ENCODE measurements at regions not wholly inside any gene's neighbourhood (a gene's known extent, or its start where the extent isn't known, plus 50 kb on each side); places are given as distances from the start of the nearest gene placed in this dataset.

GRCh38 chr12:46896680-46897079 lies 70.9 kb upstream of the SLC38A4 start:
- in situ Hi-C loops (cut with MboI) = no loop called here
- H3K4me3 ChIP-seq = no peak overlapping the region
- H3K9ac ChIP-seq (ENCODE audit: insufficient read depth in 1 of 2, low read depth in 2 of 2, low read length in 2 of 2) = no peak overlapping the region
- no TSS peak for BruUV-seq (replicated peaks)
- H3K9me1 ChIP-seq (ENCODE audit: control insufficient read depth, insufficient read depth, low read length) = no peaks in the 10 kb centered on the region
- H3K27me3 ChIP-seq (ENCODE audit: control insufficient read depth in 2 of 2, insufficient read depth in 2 of 2, low read length in 2 of 2) = no peaks in the 10 kb centered on the region; a peak in 1 of 5 replicates
- 0% methylated on average over 1 of the region's 1 CpG for WGBS (ENCODE audit: insufficient coverage, low coverage, missing lambda C conversion rate)
- no peaks in the 10 kb centered on the region for H3K4me1 ChIP-seq (replicated peaks in 1 of 2; ENCODE audit: control insufficient read depth in 2 of 2, insufficient read depth in 2 of 2, low read length in 2 of 2)
- no peak for FAIRE-seq
- ATAC-seq = no peak
- POLR2A ChIA-PET = interaction anchor here (0.6 kb wide), 1 partner anchor 68 kb away, joined by 4 read pairs; no protein-coding TSS in a partner anchor
- no peak overlapping the region for H2AFZ ChIP-seq (ENCODE audit: low read depth, low read length)
- DNase-seq (ENCODE audit: extremely low read depth in 1 of 4, low spot score in 3 of 4) = no peak
- no peaks in the 10 kb centered on the region for H3K9me3 ChIP-seq (replicated peaks; ENCODE audit: control insufficient read depth, insufficient read depth, low read depth, low read length)
- intact Hi-C loops (cut with micrococcal nuclease) = loop anchor here (1.0 kb wide), 1 partner anchor 20 kb away; no protein-coding TSS in a partner anchor
- CTCF ChIA-PET (ENCODE audit: low intra/inter-chr PET ratio) = interaction anchor here (0.7 kb wide), 1 partner anchor 9 kb away, joined by 3 read pairs; no protein-coding TSS in a partner anchor
- H3K79me2 ChIP-seq (ENCODE audit: control insufficient read depth, insufficient read depth, low read length) = no peaks in the 10 kb centered on the region
- no peak for TF ChIP-seq ATF1 (CRISPR knock-in tag; IDR thresholded peaks at IDR 0.05)
- TF ChIP-seq ATF1 (tag; IDR thresholded peaks at IDR 0.05) = no peak
- TF ChIP-seq, protein P1, sequence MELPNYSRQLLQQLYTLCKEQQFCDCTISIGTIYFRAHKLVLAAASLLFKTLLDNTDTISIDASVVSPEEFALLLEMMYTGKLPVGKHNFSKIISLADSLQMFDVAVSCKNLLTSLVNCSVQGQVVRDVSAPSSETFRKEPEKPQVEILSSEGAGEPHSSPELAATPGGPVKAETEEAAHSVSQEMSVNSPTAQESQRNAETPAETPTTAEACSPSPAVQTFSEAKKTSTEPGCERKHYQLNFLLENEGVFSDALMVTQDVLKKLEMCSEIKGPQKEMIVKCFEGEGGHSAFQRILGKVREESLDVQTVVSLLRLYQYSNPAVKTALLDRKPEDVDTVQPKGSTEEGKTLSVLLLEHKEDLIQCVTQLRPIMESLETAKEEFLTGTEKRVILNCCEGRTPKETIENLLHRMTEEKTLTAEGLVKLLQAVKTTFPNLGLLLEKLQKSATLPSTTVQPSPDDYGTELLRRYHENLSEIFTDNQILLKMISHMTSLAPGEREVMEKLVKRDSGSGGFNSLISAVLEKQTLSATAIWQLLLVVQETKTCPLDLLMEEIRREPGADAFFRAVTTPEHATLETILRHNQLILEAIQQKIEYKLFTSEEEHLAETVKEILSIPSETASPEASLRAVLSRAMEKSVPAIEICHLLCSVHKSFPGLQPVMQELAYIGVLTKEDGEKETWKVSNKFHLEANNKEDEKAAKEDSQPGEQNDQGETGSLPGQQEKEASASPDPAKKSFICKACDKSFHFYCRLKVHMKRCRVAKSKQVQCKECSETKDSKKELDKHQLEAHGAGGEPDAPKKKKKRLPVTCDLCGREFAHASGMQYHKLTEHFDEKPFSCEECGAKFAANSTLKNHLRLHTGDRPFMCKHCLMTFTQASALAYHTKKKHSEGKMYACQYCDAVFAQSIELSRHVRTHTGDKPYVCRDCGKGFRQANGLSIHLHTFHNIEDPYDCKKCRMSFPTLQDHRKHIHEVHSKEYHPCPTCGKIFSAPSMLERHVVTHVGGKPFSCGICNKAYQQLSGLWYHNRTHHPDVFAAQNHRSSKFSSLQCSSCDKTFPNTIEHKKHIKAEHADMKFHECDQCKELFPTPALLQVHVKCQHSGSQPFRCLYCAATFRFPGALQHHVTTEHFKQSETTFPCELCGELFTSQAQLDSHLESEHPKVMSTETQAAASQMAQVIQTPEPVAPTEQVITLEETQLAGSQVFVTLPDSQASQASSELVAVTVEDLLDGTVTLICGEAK (IDR thresholded peaks at IDR 0.05) = no peak
- TF ChIP-seq, protein P1 (CRISPR knock-in tag; IDR thresholded peaks at IDR 0.05) = no peak
- no peak for TF ChIP-seq FOXP1 (CRISPR knock-in tag; IDR thresholded peaks at IDR 0.05)
- no peak for TF ChIP-seq TRIM28 (IDR thresholded peaks at IDR 0.05)
- TF ChIP-seq COPS2 (conservative IDR thresholded peaks at IDR 0.05) = no peak
- no peak for TF ChIP-seq MEF2D (tag; conservative IDR thresholded peaks at IDR 0.05; ENCODE audit: low read depth)
- no peak for TF ChIP-seq RFX5 (IDR thresholded peaks at IDR 0.05; ENCODE audit: low read depth, low read length)
- no peak for TF ChIP-seq HDAC8 (tag; IDR thresholded peaks at IDR 0.05)
- TF ChIP-seq, protein P2, sequence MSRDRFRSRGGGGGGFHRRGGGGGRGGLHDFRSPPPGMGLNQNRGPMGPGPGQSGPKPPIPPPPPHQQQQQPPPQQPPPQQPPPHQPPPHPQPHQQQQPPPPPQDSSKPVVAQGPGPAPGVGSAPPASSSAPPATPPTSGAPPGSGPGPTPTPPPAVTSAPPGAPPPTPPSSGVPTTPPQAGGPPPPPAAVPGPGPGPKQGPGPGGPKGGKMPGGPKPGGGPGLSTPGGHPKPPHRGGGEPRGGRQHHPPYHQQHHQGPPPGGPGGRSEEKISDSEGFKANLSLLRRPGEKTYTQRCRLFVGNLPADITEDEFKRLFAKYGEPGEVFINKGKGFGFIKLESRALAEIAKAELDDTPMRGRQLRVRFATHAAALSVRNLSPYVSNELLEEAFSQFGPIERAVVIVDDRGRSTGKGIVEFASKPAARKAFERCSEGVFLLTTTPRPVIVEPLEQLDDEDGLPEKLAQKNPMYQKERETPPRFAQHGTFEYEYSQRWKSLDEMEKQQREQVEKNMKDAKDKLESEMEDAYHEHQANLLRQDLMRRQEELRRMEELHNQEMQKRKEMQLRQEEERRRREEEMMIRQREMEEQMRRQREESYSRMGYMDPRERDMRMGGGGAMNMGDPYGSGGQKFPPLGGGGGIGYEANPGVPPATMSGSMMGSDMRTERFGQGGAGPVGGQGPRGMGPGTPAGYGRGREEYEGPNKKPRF (IDR thresholded peaks at IDR 0.05; ENCODE audit: low read depth, low read length) = no peak
- no peak for TF ChIP-seq PYGO2 (tag; IDR thresholded peaks at IDR 0.05)
- TF ChIP-seq, protein P3, sequence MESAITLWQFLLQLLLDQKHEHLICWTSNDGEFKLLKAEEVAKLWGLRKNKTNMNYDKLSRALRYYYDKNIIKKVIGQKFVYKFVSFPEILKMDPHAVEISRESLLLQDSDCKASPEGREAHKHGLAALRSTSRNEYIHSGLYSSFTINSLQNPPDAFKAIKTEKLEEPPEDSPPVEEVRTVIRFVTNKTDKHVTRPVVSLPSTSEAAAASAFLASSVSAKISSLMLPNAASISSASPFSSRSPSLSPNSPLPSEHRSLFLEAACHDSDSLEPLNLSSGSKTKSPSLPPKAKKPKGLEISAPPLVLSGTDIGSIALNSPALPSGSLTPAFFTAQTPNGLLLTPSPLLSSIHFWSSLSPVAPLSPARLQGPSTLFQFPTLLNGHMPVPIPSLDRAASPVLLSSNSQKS (CRISPR knock-in tag; IDR thresholded peaks at IDR 0.05) = no peak
- H3K4me2 ChIP-seq (ENCODE audit: insufficient read depth, low read length) = no peak overlapping the region
- H3K36me3 ChIP-seq (ENCODE audit: control insufficient read depth, insufficient read depth, low read length) = no peaks in the 10 kb centered on the region
- no peaks in the 10 kb centered on the region for H4K20me1 ChIP-seq (replicated peaks; ENCODE audit: control insufficient read depth, insufficient read depth, low read length)
- no peak overlapping the region for H3K27ac ChIP-seq (ENCODE audit: extremely low read depth, low read depth, low read length)

All from K562 (cell line).